Lower leg skin (tissue), 3 donors: ENCODE measurements at regions not wholly inside any gene's neighbourhood (a gene's known extent, or its start where the extent isn't known, plus 50 kb on each side); places are given as distances from the start of the nearest gene placed in this dataset.

Experiments used
- CTCF ChIP-seq, 3 donors: fragments of 450-650 bp; IDR thresholded peaks; one replicate each; pipeline ENCODE4 v1.5.1; 2016; ENCODE audit warnings: antibody characterized with exemption in 3 of 3, mild to moderate bottlenecking in 3 of 3, moderate library complexity in 2 of 3
- POLR2A ChIP-seq, 2 donors: fragments of 450-650 bp; IDR thresholded peaks; one replicate each; pipeline ENCODE4 v1.6.1; 2016 to 2017; ENCODE audit warnings: antibody characterized with exemption in 2 of 2, mild to moderate bottlenecking in 1 of 2, moderate library complexity in 1 of 2

GRCh38 chr3:44020143-44020542, 221.5 kb upstream of the TOPAZ1 start:
- TF ChIP-seq CTCF (IDR thresholded peaks at IDR 0.05) (no peak), POLR2A (IDR thresholded peaks at IDR 0.05) (no peak)
